GM19395 (cell line): ENCODE measurements at regions not wholly inside any gene's neighbourhood (a gene's known extent, or its start where the extent isn't known, plus 50 kb on each side); places are given as distances from the start of the nearest gene placed in this dataset.
"Not testable (repeated sequence)": the region's sequence is repeated elsewhere in the genome, so short reads cannot be mapped to it uniquely, and the experiment has no call there.

Experiments
- ATAC-seq: cut with Tn5 transposase; IDR thresholded peaks from one replicate; pipeline ENCODE4 v1.9.1; 2021; ENCODE audit warnings: mild to moderate bottlenecking, moderate library complexity; ENCODE audit not compliant: unreplicated experiment

DNA sequence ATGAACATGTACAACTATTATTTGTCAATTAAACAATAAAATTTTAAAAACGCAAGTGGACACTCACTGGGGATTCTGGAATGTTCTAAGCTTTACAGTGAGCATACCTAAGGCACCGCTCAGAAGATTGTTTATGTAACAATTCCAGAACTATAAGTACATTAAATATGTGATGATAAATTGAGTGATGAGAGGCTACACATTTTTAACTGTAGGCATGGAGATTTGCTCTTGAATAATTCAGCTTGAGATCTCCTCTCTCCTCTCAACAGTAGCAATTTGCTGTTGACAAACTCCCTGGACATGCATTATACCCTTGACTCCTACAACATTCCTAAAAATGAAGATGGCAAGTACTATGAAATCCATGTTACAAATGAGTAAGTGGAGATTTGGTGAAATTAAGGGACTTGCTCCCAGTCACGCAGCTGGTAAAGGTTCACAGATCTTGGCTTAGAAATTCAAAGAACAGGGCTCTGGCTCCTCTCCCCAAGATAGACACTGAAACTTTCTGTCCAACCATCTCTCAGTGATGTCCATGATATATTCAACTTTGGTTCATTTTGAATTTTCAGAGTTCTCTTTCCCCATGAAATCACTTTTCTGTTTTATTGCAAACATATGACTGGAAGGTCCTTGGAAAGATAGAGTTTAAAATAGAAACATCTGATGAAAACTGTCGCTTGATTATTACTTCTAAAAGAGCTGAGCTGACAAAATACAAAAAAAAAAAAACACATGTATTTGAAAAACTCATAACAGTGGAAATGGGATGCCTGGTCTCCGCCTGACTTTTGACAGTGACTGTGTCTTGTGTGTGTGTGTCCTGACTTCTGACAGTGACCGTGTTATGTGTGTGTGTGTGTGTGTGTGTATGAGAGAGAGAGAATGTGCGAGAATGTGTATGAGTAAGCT is 488.3 kb downstream of the TNS3 start:
- ATAC-seq = no peak

DNA sequence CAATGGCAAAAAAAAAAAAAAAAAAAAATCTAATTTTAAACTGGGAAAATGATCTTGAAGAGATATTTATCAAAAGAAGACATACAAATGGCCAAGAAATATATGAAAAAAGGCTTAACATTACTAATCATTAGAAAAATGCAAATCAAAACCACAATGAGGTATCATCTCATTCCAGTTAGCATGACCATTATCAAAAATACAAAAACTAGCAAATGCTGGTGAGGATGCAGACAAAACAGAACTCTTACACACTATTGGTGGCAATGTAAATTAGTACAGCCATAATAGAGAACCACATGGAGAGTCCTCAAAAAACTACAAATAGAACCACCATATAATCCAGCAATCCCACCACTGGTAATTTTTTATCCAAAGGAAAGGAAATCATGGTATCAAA is 489.6 kb downstream of the TNS3 start:
- no peak for ATAC-seq

- no peak for ATAC-seq
Observed at GRCh38 chr7:47091141-47091540, 490.8 kb downstream of the TNS3 start.

DNA sequence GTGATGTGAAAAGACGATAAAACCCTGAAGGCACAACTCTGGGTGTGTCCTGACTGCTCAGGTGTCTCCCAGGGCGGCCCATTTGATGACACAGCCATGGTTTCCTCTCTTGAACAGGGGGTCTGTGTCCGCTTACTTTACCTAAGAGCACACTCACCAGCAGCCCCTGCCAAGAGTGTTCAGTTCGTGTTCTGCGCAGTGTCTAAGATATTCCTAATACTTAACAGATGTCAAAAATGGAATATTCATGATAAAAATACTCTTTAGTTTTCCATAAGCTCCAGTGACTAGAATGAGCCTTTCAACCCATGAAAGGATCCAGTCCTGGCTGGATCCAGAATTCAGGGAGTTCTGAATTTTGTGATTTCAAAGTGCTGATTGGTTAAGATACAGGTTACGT is 492.4 kb downstream of the TNS3 start:
- ATAC-seq = no peak

GRCh38 chr7:47089068-47089417 is 492.9 kb downstream of the TNS3 start:
- no peak for ATAC-seq

GRCh38 chr7:47088329-47089067 is 493.4 kb downstream of the TNS3 start:
- ATAC-seq = peak; percentile 83

DNA sequence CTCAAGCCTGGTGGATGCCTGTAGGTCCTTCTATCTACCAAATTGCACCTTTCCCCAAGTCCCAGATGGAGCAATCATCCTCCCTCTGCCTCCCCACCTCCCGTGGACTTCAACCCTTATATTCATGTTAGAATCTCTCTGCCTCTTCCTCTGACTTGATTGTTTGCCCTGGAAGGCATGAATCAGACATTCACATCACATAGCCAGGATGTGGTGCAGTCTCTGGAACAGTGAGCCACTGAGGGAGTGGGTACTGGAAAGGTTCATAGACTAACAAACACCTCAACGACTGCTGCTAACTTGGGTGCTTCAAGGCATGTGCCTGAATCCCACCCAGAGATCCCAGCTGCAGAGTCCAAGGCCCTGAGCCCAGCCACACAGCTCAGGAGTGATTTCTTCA is 494.0 kb downstream of the TNS3 start:
- ATAC-seq = no peak

GRCh38 chr7:47085491-47086275 is 496.2 kb downstream of the TNS3 start:
- no peak for ATAC-seq

DNA sequence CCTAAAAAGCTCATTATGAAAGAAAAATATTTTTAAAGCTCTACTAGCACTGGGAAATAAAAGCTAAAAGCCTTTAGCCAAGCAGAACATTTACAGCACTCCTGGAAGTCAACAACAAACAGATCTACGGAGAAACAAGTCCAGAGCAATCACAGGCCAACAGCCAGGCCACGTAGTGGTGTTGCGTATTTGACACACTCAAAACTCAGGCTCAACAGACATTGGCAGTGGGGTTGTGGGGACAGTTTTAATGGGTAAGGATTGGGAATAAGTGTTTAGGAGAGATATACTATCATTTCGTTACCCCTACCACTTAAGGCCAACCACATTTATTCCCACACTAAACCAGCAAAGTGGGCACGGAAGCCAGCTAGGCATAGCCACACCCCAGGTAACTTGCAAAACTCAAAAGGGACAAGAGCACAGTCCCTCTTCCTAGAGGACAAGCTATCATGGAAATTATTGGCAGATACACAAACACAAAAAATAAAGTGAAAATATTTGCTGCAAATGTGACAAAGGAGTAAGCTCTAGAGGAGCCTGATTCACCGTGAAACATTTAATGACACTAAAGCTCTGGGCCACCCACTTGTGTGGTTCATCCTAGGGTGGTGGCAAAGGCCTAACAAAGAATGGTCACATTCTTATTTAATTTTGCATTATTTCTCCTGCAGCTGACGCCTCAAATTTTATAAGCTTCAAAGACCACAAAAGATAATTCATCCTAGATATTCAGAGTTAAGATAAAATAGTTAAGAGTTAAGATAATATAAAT is 498.2 kb downstream of the TNS3 start:
- ATAC-seq = no peak

DNA sequence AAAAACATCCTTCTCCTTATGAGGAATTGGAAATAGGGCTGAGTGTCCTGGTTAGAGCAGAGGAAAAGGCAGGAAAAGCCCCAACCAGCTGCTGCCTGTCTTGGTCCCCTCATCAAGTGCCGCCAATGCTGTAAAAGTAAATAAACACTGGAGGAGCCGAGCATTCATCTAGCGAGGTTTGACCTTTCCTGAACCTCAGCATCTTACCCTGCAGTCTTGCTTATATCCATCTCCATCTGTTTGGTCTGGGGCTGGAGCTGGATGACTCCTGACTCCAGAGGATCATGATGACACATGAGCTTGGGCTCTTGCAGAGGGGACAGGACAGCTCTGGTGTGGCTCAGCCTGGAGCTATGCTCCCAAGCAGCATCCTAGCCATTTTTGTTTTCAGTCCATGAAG is 501.1 kb downstream of the TNS3 start:
- no peak for ATAC-seq

GRCh38 chr7:47078241-47078640 is 503.7 kb downstream of the TNS3 start:
- no peak for ATAC-seq

- ATAC-seq = no peak
Observed at GRCh38 chr7:47074702-47075153, 507.2 kb downstream of the TNS3 start.

DNA sequence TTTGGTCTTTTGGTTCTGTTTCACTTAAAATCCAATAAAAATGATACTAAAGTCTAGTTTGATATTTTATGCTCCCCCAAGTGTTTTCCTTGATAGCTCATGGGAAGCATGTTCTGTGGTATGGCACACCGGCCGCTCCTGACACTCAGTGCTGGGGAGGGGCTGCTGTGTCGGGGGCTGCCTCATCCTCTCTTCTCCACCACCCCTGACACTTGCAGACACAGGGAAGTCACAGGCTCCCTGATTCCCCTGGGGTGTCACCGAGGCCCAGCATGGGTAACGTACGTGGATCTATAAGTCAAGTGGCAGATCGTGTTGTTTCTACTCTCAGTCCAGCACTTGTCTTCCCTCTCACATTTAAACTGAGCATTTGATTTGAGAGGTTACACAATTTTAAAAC is 508.6 kb downstream of the TNS3 start:
- ATAC-seq = no peak

DNA sequence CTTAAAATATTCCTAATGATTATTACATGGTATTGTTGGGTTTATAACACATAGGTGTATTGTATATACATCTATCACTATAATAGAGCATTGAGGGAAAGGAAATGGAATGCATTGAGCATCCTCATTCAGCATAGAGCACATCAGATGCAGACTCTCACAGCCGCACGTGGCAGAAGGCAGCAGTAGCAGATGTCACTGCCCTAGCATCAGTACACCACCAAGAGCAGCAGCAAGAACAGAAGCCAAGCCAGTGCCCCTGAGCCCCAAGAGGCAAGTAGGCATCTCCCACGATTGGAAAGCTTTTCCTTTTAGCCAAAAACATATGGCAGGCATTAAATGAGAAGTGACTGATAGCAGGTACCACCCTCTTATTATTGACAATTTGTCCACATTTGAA is 510.0 kb downstream of the TNS3 start:
- ATAC-seq = no peak

GRCh38 chr7:47069385-47070076 is 512.4 kb downstream of the TNS3 start:
- ATAC-seq = no peak

GRCh38 chr7:47066976-47067614 is 514.8 kb downstream of the TNS3 start:
- no peak for ATAC-seq

GRCh38 chr7:47056731-47057130 is 525.2 kb downstream of the TNS3 start:
- no peak for ATAC-seq

DNA sequence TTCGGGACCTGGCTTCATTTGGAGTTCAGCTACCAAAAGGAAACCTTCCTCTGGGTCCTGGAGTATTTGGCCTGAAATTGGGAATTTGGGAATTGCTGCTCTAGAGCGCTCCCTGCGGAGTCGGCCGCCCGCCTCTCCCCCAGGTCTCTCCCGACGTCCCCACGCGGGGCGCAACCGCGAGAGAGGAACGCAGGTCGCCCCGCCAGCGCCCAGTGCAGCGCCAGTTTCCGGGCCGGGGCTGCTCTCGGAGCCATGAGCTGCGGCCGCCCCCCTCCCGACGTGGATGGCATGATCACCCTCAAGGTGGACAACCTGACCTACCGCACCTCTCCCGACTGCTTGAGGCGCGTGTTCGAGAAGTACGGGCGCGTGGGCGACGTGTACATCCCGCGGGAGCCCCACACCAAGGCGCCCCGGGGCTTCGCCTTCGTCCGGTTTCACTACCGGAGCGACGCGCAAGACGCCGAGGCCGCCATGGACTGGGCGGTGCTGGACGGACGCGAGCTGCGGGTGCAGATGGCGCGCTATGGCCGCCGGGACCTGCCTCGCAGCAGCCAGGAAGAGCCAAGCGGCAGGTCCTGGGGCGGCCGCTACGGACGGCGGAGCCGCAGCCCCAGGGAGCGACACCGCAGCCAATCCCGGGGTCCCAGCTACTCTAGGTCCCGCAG is 529.2 kb downstream of the TNS3 start:
- ATAC-seq = not testable (repeated sequence)

DNA sequence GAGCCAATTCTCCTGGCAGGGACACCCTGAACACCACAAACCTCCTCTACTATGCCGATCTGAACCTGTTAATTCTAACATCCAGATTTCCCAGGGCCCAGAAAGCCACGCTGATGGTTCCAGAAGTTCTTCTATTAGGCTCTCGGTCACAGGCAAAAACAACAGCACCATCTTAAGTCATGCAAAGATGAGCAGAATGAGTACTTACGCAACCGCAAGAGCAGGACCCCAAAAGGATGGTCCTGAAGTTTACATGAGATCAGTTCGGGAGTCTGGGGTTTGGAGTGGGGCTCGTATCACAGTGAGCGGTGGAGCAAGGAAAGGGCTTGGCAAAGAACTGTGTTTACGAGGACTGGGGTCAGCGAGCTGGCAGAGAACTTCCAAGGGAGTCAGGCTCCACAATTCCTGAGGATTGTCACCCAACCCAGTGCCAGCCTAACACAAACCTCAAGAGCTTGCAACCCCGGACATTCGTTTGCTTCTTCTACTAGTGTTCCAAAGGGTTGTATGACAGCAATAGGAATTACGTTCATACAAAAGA is 532.6 kb downstream of the TNS3 start:
- ATAC-seq = no peak
